ENCODE measurements at regions not wholly inside any gene's neighbourhood (a gene's known extent, or its start where the extent isn't known, plus 50 kb on each side); places are given as distances from the start of the nearest gene placed in this dataset.

DNA sequence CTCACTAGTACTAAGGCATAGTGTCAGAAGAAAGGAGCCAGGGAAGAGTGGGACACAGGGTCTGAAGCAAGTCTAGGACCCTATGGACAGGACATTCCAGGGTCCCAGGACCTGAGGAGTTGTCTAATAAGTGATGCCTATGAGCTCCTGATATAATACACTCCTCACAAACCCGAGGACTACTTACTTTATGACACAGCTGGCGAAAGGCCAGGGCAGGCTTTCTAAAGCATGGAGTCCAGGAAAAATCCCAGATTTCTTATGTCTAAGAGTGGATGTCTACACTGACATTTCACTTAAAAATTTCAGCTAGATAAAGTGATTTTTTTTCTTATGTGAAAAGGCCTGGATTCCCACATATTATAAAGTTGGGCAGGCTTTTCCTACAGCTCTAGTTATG, 502.2 kb upstream of the SETBP1 start:
- FAIRE-seq (no peak), DNase-seq (peak in 3 of 5 donors; percentile 3 to 47 (median 41))
- H3K9me3 ChIP-seq (ENCODE audit: control insufficient read depth in 2 of 3, insufficient read depth in 1 of 3, low read length in 3 of 3), result no peaks in the 10 kb centered on the region
- H3K27me3 ChIP-seq (ENCODE audit: control insufficient read depth, insufficient read depth, low read length), result no peaks in the 10 kb centered on the region
- intact Hi-C loops (cut with DNase I), result no loop called here
- no peaks in the 10 kb centered on the region for H3K4me1 ChIP-seq (ENCODE audit: control insufficient read depth in 2 of 3, insufficient read depth in 2 of 3, low read depth in 1 of 3, low read length in 3 of 3)
- TF ChIP-seq, protein P1, sequence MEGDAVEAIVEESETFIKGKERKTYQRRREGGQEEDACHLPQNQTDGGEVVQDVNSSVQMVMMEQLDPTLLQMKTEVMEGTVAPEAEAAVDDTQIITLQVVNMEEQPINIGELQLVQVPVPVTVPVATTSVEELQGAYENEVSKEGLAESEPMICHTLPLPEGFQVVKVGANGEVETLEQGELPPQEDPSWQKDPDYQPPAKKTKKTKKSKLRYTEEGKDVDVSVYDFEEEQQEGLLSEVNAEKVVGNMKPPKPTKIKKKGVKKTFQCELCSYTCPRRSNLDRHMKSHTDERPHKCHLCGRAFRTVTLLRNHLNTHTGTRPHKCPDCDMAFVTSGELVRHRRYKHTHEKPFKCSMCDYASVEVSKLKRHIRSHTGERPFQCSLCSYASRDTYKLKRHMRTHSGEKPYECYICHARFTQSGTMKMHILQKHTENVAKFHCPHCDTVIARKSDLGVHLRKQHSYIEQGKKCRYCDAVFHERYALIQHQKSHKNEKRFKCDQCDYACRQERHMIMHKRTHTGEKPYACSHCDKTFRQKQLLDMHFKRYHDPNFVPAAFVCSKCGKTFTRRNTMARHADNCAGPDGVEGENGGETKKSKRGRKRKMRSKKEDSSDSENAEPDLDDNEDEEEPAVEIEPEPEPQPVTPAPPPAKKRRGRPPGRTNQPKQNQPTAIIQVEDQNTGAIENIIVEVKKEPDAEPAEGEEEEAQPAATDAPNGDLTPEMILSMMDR (IDR thresholded peaks at IDR 0.05; ENCODE audit: borderline replicate concordance, extremely low read depth, insufficient read depth), result no peak
- H3K4me3 ChIP-seq (ENCODE audit: low read length in 3 of 3), result no peak overlapping the region
- H3K36me3 ChIP-seq (ENCODE audit: control insufficient read depth in 2 of 3, insufficient read depth in 3 of 3, low read length in 3 of 3), result no peaks in the 10 kb centered on the region
- no peak overlapping the region for H3K9ac ChIP-seq (ENCODE audit: low read length in 3 of 3)
- H3K27ac ChIP-seq (ENCODE audit: low read depth in 2 of 2, low read length in 2 of 2), result no peak overlapping the region

DNA sequence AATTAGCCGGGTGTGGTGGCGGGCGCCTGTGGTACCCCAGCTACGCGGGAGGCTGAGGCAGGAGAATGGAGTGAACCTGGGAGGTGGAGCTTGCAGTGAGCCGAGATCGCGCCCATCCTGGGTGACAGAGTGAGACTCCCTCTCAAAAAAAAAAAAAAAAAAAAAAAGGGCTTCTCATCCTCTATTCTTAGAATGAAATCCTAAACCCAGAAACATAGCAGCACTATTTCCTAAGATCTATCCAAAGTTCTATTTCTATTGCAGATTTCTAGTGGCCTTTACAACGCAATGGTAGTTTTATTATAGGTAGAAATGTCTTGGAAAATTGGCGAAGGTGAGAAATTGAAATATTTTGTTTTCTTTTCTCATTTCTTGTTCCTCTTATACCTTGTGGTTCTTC, 501.0 kb upstream of the SETBP1 start:
- DNase-seq, result peak in 1 of 5 donors; percentile 19
- intact Hi-C loops (cut with DNase I), result no loop called here
- H3K27ac ChIP-seq (ENCODE audit: low read depth in 2 of 2, low read length in 2 of 2), result no peak overlapping the region
- H3K27me3 ChIP-seq (ENCODE audit: control insufficient read depth, insufficient read depth, low read length), result no peaks in the 10 kb centered on the region
- FAIRE-seq, result no peak
- no peak overlapping the region for H3K4me3 ChIP-seq (ENCODE audit: low read length in 3 of 3)
- TF ChIP-seq, protein P1 (IDR thresholded peaks at IDR 0.05; ENCODE audit: borderline replicate concordance, extremely low read depth, insufficient read depth), result no peak
- no peak overlapping the region for H3K9ac ChIP-seq (ENCODE audit: low read length in 3 of 3)
- H3K4me1 ChIP-seq (ENCODE audit: control insufficient read depth in 2 of 3, insufficient read depth in 2 of 3, low read depth in 1 of 3, low read length in 3 of 3), result no peaks in the 10 kb centered on the region
- no peaks in the 10 kb centered on the region for H3K9me3 ChIP-seq (ENCODE audit: control insufficient read depth in 2 of 3, insufficient read depth in 1 of 3, low read length in 3 of 3)
- no peaks in the 10 kb centered on the region for H3K36me3 ChIP-seq (ENCODE audit: control insufficient read depth in 2 of 3, insufficient read depth in 3 of 3, low read length in 3 of 3)

DNA sequence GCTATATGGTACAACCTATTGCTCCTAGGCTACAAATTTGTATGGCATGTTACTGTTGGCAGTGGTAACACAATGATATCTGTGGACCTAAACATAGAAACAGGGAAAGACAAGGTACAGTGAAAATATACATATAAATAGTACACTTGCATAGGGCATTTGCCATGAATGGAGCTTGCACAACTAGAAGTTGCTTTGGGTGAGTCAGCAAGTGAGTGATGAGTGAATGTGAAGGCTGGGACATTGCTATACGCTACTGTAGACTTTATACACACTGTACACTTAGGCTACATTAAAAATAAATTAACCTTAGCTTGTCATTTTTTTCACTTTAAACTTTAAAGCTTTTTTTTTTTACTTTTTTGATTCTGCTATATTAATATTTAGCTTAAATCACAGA, 500.0 kb upstream of the SETBP1 start:
- Histone ChIP-seq H3K4me1 (ENCODE audit: control insufficient read depth in 2 of 3, insufficient read depth in 2 of 3, low read depth in 1 of 3, low read length in 3 of 3) (no peaks in the 10 kb centered on the region), H3K9ac (ENCODE audit: low read length in 3 of 3) (no peak overlapping the region), H3K36me3 (ENCODE audit: control insufficient read depth in 2 of 3, insufficient read depth in 3 of 3, low read length in 3 of 3) (no peaks in the 10 kb centered on the region), H3K9me3 (ENCODE audit: control insufficient read depth in 2 of 3, insufficient read depth in 1 of 3, low read length in 3 of 3) (no peaks in the 10 kb centered on the region), H3K27me3 (ENCODE audit: control insufficient read depth, insufficient read depth, low read length) (no peaks in the 10 kb centered on the region), H3K4me3 (ENCODE audit: low read length in 3 of 3) (no peak overlapping the region), H3K27ac (ENCODE audit: low read depth in 2 of 2, low read length in 2 of 2) (no peak overlapping the region)
- no peak for FAIRE-seq
- intact Hi-C loops (cut with DNase I), result no loop called here
- no peak for DNase-seq
- TF ChIP-seq, protein P1 (IDR thresholded peaks at IDR 0.05; ENCODE audit: borderline replicate concordance, extremely low read depth, insufficient read depth), result no peak

All from kidney (tissue), 13 donors.